ENCODE measurements at regions not wholly inside any gene's neighbourhood (a gene's known extent, or its start where the extent isn't known, plus 50 kb on each side); places are given as distances from the start of the nearest gene placed in this dataset.

- no peak overlapping the region for H3K23ac ChIP-seq (ENCODE audit: low read length in 2 of 2)
- H3K4ac ChIP-seq (ENCODE audit: low read depth in 1 of 2, low read length in 2 of 2), result no peak overlapping the region
- no peak overlapping the region for H2AFZ ChIP-seq (ENCODE audit: low read depth, low read length)
- no peak overlapping the region for H3K14ac ChIP-seq (ENCODE audit: low read length in 2 of 2)
- H3K27ac ChIP-seq (ENCODE audit: low read length, poor library complexity, severe bottlenecking), result no peak overlapping the region
- H3K18ac ChIP-seq (ENCODE audit: low read depth in 1 of 2, low read length in 2 of 2), result no peak overlapping the region
- H3K36me3 ChIP-seq (ENCODE audit: control insufficient read depth in 1 of 2, insufficient read depth in 2 of 2, low read depth in 1 of 2, low read length in 2 of 2), result no peaks in the 10 kb centered on the region
- no peak overlapping the region for H4K91ac ChIP-seq (ENCODE audit: low read length)
- no peaks in the 10 kb centered on the region for H3K79me1 ChIP-seq (replicated peaks; ENCODE audit: low read length, poor library complexity, severe bottlenecking)
- H2BK12ac ChIP-seq (ENCODE audit: low read length in 2 of 2), result no peak overlapping the region
- no peak overlapping the region for H2BK120ac ChIP-seq (ENCODE audit: low read depth, low read length)
- no peaks in the 10 kb centered on the region for H3K4me1 ChIP-seq (ENCODE audit: control insufficient read depth, insufficient read depth, low read depth, low read length)
- no peak overlapping the region for H3K4me3 ChIP-seq (ENCODE audit: insufficient read depth in 1 of 2, low read depth in 1 of 2, low read length in 2 of 2)
- peaks cover 5% of the 10 kb centered on the region for H3K9me3 ChIP-seq (ENCODE audit: control insufficient read depth, low read length)
- no peak for DNase-seq
- no peak overlapping the region for H2BK15ac ChIP-seq (ENCODE audit: low read depth, poor library complexity, severe bottlenecking)
- H4K8ac ChIP-seq (ENCODE audit: low read length), result no peak overlapping the region
- H3K4me2 ChIP-seq (ENCODE audit: low read length, poor library complexity, severe bottlenecking), result no peak overlapping the region
- WGBS, result 72% methylated on average over 2 of the region's 2 CpGs
- H2BK5ac ChIP-seq (ENCODE audit: low read depth, low read length, poor library complexity, severe bottlenecking), result no peak overlapping the region
- no peaks in the 10 kb centered on the region for H3K27me3 ChIP-seq (ENCODE audit: control insufficient read depth in 1 of 2, insufficient read depth in 1 of 2, low read length in 2 of 2)
- H3K9ac ChIP-seq (ENCODE audit: low read length), result no peak overlapping the region
- H2AK5ac ChIP-seq (ENCODE audit: low read length, severe bottlenecking), result no peak overlapping the region
These were observed 95.4 kb downstream of the RAB18 start for GRCh38 chr10:27599546-27599945.

GRCh38 chr10:27600930-27601329, 96.8 kb downstream of the RAB18 start:
- H3K27me3 ChIP-seq (ENCODE audit: control insufficient read depth in 1 of 2, insufficient read depth in 1 of 2, low read length in 2 of 2), result no peaks in the 10 kb centered on the region
- no peaks in the 10 kb centered on the region for H3K79me1 ChIP-seq (replicated peaks; ENCODE audit: low read length, poor library complexity, severe bottlenecking)
- no peak overlapping the region for H4K91ac ChIP-seq (ENCODE audit: low read length)
- H3K4me1 ChIP-seq (ENCODE audit: control insufficient read depth, insufficient read depth, low read depth, low read length), result no peaks in the 10 kb centered on the region
- H2BK15ac ChIP-seq (ENCODE audit: low read depth, poor library complexity, severe bottlenecking), result no peak overlapping the region
- no peak overlapping the region for H3K27ac ChIP-seq (ENCODE audit: low read length, poor library complexity, severe bottlenecking)
- H3K18ac ChIP-seq (ENCODE audit: low read depth in 1 of 2, low read length in 2 of 2), result no peak overlapping the region
- no peak overlapping the region for H3K4me2 ChIP-seq (ENCODE audit: low read length, poor library complexity, severe bottlenecking)
- H2BK5ac ChIP-seq (ENCODE audit: low read depth, low read length, poor library complexity, severe bottlenecking), result no peak overlapping the region
- H3K9me3 ChIP-seq (ENCODE audit: control insufficient read depth, low read length), result no peaks in the 10 kb centered on the region
- H3K14ac ChIP-seq (ENCODE audit: low read length in 2 of 2), result no peak overlapping the region
- no peak overlapping the region for H2BK12ac ChIP-seq (ENCODE audit: low read length in 2 of 2)
- H4K8ac ChIP-seq (ENCODE audit: low read length), result no peak overlapping the region
- 76% methylated on average over 2 of the region's 2 CpGs for WGBS
- H2AFZ ChIP-seq (ENCODE audit: low read depth, low read length), result no peak overlapping the region
- H2AK5ac ChIP-seq (ENCODE audit: low read length, severe bottlenecking), result no peak overlapping the region
- no peak for DNase-seq
- no peak overlapping the region for H2BK120ac ChIP-seq (ENCODE audit: low read depth, low read length)
- H3K4ac ChIP-seq (ENCODE audit: low read depth in 1 of 2, low read length in 2 of 2), result no peak overlapping the region
- H3K4me3 ChIP-seq (ENCODE audit: insufficient read depth in 1 of 2, low read depth in 1 of 2, low read length in 2 of 2), result no peak overlapping the region
- H3K9ac ChIP-seq (ENCODE audit: low read length), result no peak overlapping the region
- no peaks in the 10 kb centered on the region for H3K36me3 ChIP-seq (ENCODE audit: control insufficient read depth in 1 of 2, insufficient read depth in 2 of 2, low read depth in 1 of 2, low read length in 2 of 2)
- H3K23ac ChIP-seq (ENCODE audit: low read length in 2 of 2), result no peak overlapping the region

GRCh38 chr10:27601503-27601902, 97.4 kb downstream of the RAB18 start:
- no peak overlapping the region for H3K18ac ChIP-seq (ENCODE audit: low read depth in 1 of 2, low read length in 2 of 2)
- H3K79me1 ChIP-seq (replicated peaks; ENCODE audit: low read length, poor library complexity, severe bottlenecking), result no peaks in the 10 kb centered on the region
- H3K23ac ChIP-seq (ENCODE audit: low read length in 2 of 2), result no peak overlapping the region
- no peak overlapping the region for H2AK5ac ChIP-seq (ENCODE audit: low read length, severe bottlenecking)
- no peak overlapping the region for H3K9ac ChIP-seq (ENCODE audit: low read length)
- H3K27me3 ChIP-seq (ENCODE audit: control insufficient read depth in 1 of 2, insufficient read depth in 1 of 2, low read length in 2 of 2), result peaks cover 0 to 2% of the 10 kb centered on the region in 2 experiments
- H2AFZ ChIP-seq (ENCODE audit: low read depth, low read length), result no peak overlapping the region
- H3K36me3 ChIP-seq (ENCODE audit: control insufficient read depth in 1 of 2, insufficient read depth in 2 of 2, low read depth in 1 of 2, low read length in 2 of 2), result no peaks in the 10 kb centered on the region
- no peaks in the 10 kb centered on the region for H3K9me3 ChIP-seq (ENCODE audit: control insufficient read depth, low read length)
- no peak overlapping the region for H2BK12ac ChIP-seq (ENCODE audit: low read length in 2 of 2)
- no peak overlapping the region for H3K4ac ChIP-seq (ENCODE audit: low read depth in 1 of 2, low read length in 2 of 2)
- no peak overlapping the region for H2BK120ac ChIP-seq (ENCODE audit: low read depth, low read length)
- H3K4me1 ChIP-seq (ENCODE audit: control insufficient read depth, insufficient read depth, low read depth, low read length), result no peaks in the 10 kb centered on the region
- H3K14ac ChIP-seq (ENCODE audit: low read length in 2 of 2), result no peak overlapping the region
- no peak for DNase-seq
- H2BK15ac ChIP-seq (ENCODE audit: low read depth, poor library complexity, severe bottlenecking), result no peak overlapping the region
- WGBS, result 63% methylated on average over 5 of the region's 5 CpGs
- no peak overlapping the region for H3K27ac ChIP-seq (ENCODE audit: low read length, poor library complexity, severe bottlenecking)
- H2BK5ac ChIP-seq (ENCODE audit: low read depth, low read length, poor library complexity, severe bottlenecking), result no peak overlapping the region
- H3K4me2 ChIP-seq (ENCODE audit: low read length, poor library complexity, severe bottlenecking), result no peak overlapping the region
- no peak overlapping the region for H3K4me3 ChIP-seq (ENCODE audit: insufficient read depth in 1 of 2, low read depth in 1 of 2, low read length in 2 of 2)
- H4K8ac ChIP-seq (ENCODE audit: low read length), result no peak overlapping the region
- no peak overlapping the region for H4K91ac ChIP-seq (ENCODE audit: low read length)

GRCh38 chr10:27601946-27602538, 97.9 kb downstream of the RAB18 start:
- H2AFZ ChIP-seq (ENCODE audit: low read depth, low read length), result no peak overlapping the region
- H4K8ac ChIP-seq (ENCODE audit: low read length), result no peak overlapping the region
- H3K36me3 ChIP-seq (ENCODE audit: control insufficient read depth in 1 of 2, insufficient read depth in 2 of 2, low read depth in 1 of 2, low read length in 2 of 2), result no peaks in the 10 kb centered on the region
- no peaks in the 10 kb centered on the region for H3K79me1 ChIP-seq (replicated peaks; ENCODE audit: low read length, poor library complexity, severe bottlenecking)
- no peak overlapping the region for H4K91ac ChIP-seq (ENCODE audit: low read length)
- no peaks in the 10 kb centered on the region for H3K4me1 ChIP-seq (ENCODE audit: control insufficient read depth, insufficient read depth, low read depth, low read length)
- H3K27me3 ChIP-seq (ENCODE audit: control insufficient read depth in 1 of 2, insufficient read depth in 1 of 2, low read length in 2 of 2), result peaks cover 0 to 4% of the 10 kb centered on the region in 2 experiments
- no peak overlapping the region for H3K18ac ChIP-seq (ENCODE audit: low read depth in 1 of 2, low read length in 2 of 2)
- H3K14ac ChIP-seq (ENCODE audit: low read length in 2 of 2), result no peak overlapping the region
- no peak overlapping the region for H3K4me2 ChIP-seq (ENCODE audit: low read length, poor library complexity, severe bottlenecking)
- no peak overlapping the region for H2BK15ac ChIP-seq (ENCODE audit: low read depth, poor library complexity, severe bottlenecking)
- no peaks in the 10 kb centered on the region for H3K9me3 ChIP-seq (ENCODE audit: control insufficient read depth, low read length)
- H3K27ac ChIP-seq (ENCODE audit: low read length, poor library complexity, severe bottlenecking), result no peak overlapping the region
- no peak overlapping the region for H2AK5ac ChIP-seq (ENCODE audit: low read length, severe bottlenecking)
- H3K4me3 ChIP-seq (ENCODE audit: insufficient read depth in 1 of 2, low read depth in 1 of 2, low read length in 2 of 2), result no peak overlapping the region
- no peak overlapping the region for H3K23ac ChIP-seq (ENCODE audit: low read length in 2 of 2)
- no peak overlapping the region for H2BK5ac ChIP-seq (ENCODE audit: low read depth, low read length, poor library complexity, severe bottlenecking)
- H3K4ac ChIP-seq (ENCODE audit: low read depth in 1 of 2, low read length in 2 of 2), result no peak overlapping the region
- H2BK12ac ChIP-seq (ENCODE audit: low read length in 2 of 2), result no peak overlapping the region
- no peak overlapping the region for H3K9ac ChIP-seq (ENCODE audit: low read length)
- no peak overlapping the region for H2BK120ac ChIP-seq (ENCODE audit: low read depth, low read length)
- DNase-seq, result no peak
- WGBS, result 88% methylated on average over 5 of the region's 6 CpGs
